ENCODE measurements at regions not wholly inside any gene's neighbourhood (a gene's known extent, or its start where the extent isn't known, plus 50 kb on each side); places are given as distances from the start of the nearest gene placed in this dataset.
A peak's percentile ranks its signal among the peaks of the same experiment; 100 is the strongest.

DNA sequence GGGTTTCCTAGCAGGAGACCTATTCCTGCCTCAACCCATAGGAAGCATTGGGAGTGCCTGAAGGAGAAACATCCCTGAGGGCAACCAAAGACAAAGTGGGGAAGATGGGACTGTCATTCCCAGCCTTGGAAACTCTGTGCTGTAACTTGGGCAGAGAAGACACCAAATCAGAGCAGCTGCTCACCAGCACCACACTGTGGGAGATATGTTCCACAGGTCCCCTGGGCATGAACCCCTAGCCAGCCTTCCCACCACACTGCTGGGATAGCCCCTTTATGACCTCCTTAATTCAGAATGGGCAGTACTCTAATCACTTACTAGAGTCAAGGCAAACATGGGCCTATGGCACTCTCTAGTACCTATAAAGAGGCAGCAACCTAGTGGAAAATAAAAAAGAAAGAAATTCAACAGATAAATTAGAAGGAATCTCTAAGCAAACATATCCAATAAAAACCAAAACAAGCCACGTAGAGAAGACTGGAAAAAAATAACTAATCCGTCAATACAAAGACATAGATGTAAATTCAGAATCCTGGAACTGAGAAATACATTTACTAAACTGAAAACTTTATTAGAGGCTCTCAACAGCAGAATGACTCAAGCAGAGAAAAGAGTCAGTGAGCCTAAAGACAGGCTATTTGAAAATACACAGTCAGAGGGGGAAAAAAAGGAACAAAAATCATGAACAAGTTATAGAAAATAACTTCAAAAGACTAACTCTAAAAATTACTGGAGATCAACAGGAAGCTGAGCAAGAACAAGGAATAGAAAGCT lies 878.4 kb upstream of the FRG1 start:
- TF ChIP-seq CTCF (IDR thresholded peaks at IDR 0.05 in 2 of 3, conservative IDR thresholded peaks at IDR 0.05 in 1 of 3; ENCODE audit: borderline replicate concordance in 1 of 3, insufficient read depth in 1 of 3, low read depth in 2 of 3, low read length in 2 of 3) (peak; percentile 5 to 36 (median 20); a peak in 3 of 6 replicates), MAX (IDR thresholded peaks at IDR 0.05) (no peak), CBX3 (IDR thresholded peaks at IDR 0.05; ENCODE audit: low read depth) (no peak), CEBPB (IDR thresholded peaks at IDR 0.05; ENCODE audit: low read depth) (no peak), SIN3A (IDR thresholded peaks at IDR 0.05; ENCODE audit: low read depth) (no peak), EZH2phosphoT487 (IDR thresholded peaks at IDR 0.05; ENCODE audit: borderline replicate concordance) (no peak), POLR2AphosphoS5 (IDR thresholded peaks at IDR 0.05; ENCODE audit: low read depth, low read length) (no peak), FOSL1 (IDR thresholded peaks at IDR 0.05; ENCODE audit: low read depth) (no peak), ZNF274 (IDR thresholded peaks at IDR 0.05; ENCODE audit: low read depth, low read length) (no peak), YY1 (IDR thresholded peaks at IDR 0.05; ENCODE audit: extremely low read depth, insufficient replicate concordance, low read depth, low read length) (no peak), ELF1 (IDR thresholded peaks at IDR 0.05; ENCODE audit: borderline replicate concordance, low read depth) (no peak), POLR2A (IDR thresholded peaks at IDR 0.05; ENCODE audit: borderline replicate concordance, extremely low read depth, insufficient read depth, insufficient read length) (no peak), ZFX (IDR thresholded peaks at IDR 0.05) (no peak), EZH2 (IDR thresholded peaks at IDR 0.05) (no peak)
